CD4-positive, alpha-beta T cell (primary cell): ENCODE measurements at regions not wholly inside any gene's neighbourhood (a gene's known extent, or its start where the extent isn't known, plus 50 kb on each side); places are given as distances from the start of the nearest gene placed in this dataset.

Experiments
- ATAC-seq: fragments of 200-7000 bp; cut with Tn5 transposase; one replicate; pipeline ENCODE4 v1.10.0; 2022; ENCODE audit warnings: mild to moderate bottlenecking; ENCODE audit not compliant: poor library complexity
- CTCF ChIA-PET: fragments of 350-600 bp; sonication (Branson Sonifier 250); formaldehyde crosslinking; loops from one replicate; lab custom pipeline; 2021; ENCODE audit warnings: antibody characterized with exemption, inconsistent platforms; lab: Charles Lee
- POLR2A ChIA-PET: fragments of 350-600 bp; sonication (Branson Sonifier 250); formaldehyde crosslinking; loops from one replicate; lab custom pipeline; 2021; ENCODE audit warnings: antibody characterized with exemption, inconsistent platforms; lab: Charles Lee
- DNase-seq, 14 experiments: peaks; one replicate each; pipeline ENCODE4 v3.0.0-alpha.2; 2013 to 2020; ENCODE audit warnings: mixed read lengths in 2 of 14
- H3K27ac ChIP-seq, 2 donors: one replicate each; pipeline versions ENCODE4 v1.5.1 to v1.7.0; 2013; ENCODE audit warnings: low read length in 2 of 2, low read depth in 1 of 2, mild to moderate bottlenecking in 1 of 2
- H3K27me3 ChIP-seq, 2 experiments: 1 replicate in 1 of 2; 2 replicates in 1 of 2; pipeline versions ENCODE4 v1.6.1 to v1.7.0; 2013; ENCODE audit warnings: low read length in 2 of 2, control low read depth in 1 of 2, mild to moderate bottlenecking in 1 of 2, moderate library complexity in 1 of 2; ENCODE audit not compliant: insufficient read depth in 2 of 2, control insufficient read depth in 1 of 2
- H3K36me3 ChIP-seq: one replicate; pipeline ENCODE4 v1.6.1; 2013; ENCODE audit warnings: low read length, control low read depth; ENCODE audit not compliant: insufficient read depth
- H3K4me1 ChIP-seq: one replicate; pipeline ENCODE4 v1.6.1; 2013; ENCODE audit warnings: low read length, control low read depth; ENCODE audit not compliant: insufficient read depth
- H3K4me3 ChIP-seq: one replicate; pipeline ENCODE4 v1.5.1; 2013; ENCODE audit warnings: mild to moderate bottlenecking, low read length, moderate library complexity
- H3K9me3 ChIP-seq, 2 experiments: 1 replicate in 1 of 2; 2 replicates in 1 of 2; pipeline versions ENCODE4 v1.6.1 to v1.7.0; 2013; ENCODE audit warnings: low read length in 2 of 2, mild to moderate bottlenecking in 2 of 2, control low read depth in 1 of 2, moderate library complexity in 1 of 2; ENCODE audit not compliant: control insufficient read depth in 1 of 2, insufficient read depth in 1 of 2
- H3K27ac Mint-ChIP-seq: one replicate; pipeline ENCODE4 v1.8.0; 2020; ENCODE audit warnings: mixed read lengths
- H3K27me3 Mint-ChIP-seq: one replicate; pipeline ENCODE4 v1.8.0; 2021; ENCODE audit warnings: mixed read lengths
- H3K36me3 Mint-ChIP-seq: one replicate; pipeline ENCODE4 v1.8.0; 2021; ENCODE audit warnings: low read depth, mixed read lengths
- H3K4me1 Mint-ChIP-seq: one replicate; pipeline ENCODE4 v1.8.0; 2021; ENCODE audit warnings: low read depth, mixed read lengths
- H3K4me3 Mint-ChIP-seq: one replicate; pipeline ENCODE4 v1.8.0; 2020; ENCODE audit warnings: mild to moderate bottlenecking, mixed read lengths
- H3K9me3 Mint-ChIP-seq: one replicate; pipeline ENCODE4 v1.8.0; 2020; ENCODE audit warnings: mixed read lengths
- CTCF ChIP-seq: fragments of 200-600 bp; IDR thresholded peaks from one replicate; pipeline ENCODE4 v1.8.0; 2022; ENCODE audit warnings: antibody characterized with exemption, mild to moderate bottlenecking
- intact Hi-C, 2 experiments: fragments of 100-400 bp; cut with DNase I in 1 of 2; cut with micrococcal nuclease in 1 of 2; formaldehyde crosslinking; loops; one replicate each; pipeline versions ENCODE4 v1.15.1 to v1.9.0; 2023 to 2025; cut with DNase I, micrococcal nuclease

- intact Hi-C loops = no loop called here
- DNase-seq = no peak
- TF ChIP-seq CTCF = no peak
- Mint-ChIP-seq H3K36me3 (no peaks in the 10 kb centered on the region), H3K4me1 (no peaks in the 10 kb centered on the region), H3K9me3 (peaks cover 6% of the 10 kb centered on the region), H3K27me3 (no peaks in the 10 kb centered on the region), H3K4me3 (no peak overlapping the region), H3K27ac (no peak overlapping the region)
- no peak overlapping the region for H3K27ac ChIP-seq
- no peak overlapping the region for H3K4me3 ChIP-seq
- no peaks in the 10 kb centered on the region for H3K36me3 ChIP-seq
- H3K9me3 ChIP-seq = peaks cover 0 to 6% of the 10 kb centered on the region in 2 experiments
- no peak for ATAC-seq
- no peaks in the 10 kb centered on the region for H3K4me1 ChIP-seq
- H3K27me3 ChIP-seq = no peaks in the 10 kb centered on the region
- ChIA-PET POLR2A (no interaction called here), CTCF (no interaction called here)
Measured at GRCh38 chr13:89695343-89696257, 1651.9 kb upstream of the MIR17HG start.

- H3K9me3 ChIP-seq = peaks cover 0 to 13% of the 10 kb centered on the region in 2 experiments
- ChIA-PET CTCF (no interaction called here), POLR2A (no interaction called here)
- no peaks in the 10 kb centered on the region for H3K27me3 ChIP-seq
- H3K4me1 Mint-ChIP-seq = no peaks in the 10 kb centered on the region
- DNase-seq (no peak), ATAC-seq (no peak)
- no peaks in the 10 kb centered on the region for H3K36me3 Mint-ChIP-seq
- H3K36me3 ChIP-seq = no peaks in the 10 kb centered on the region
- no peaks in the 10 kb centered on the region for H3K27me3 Mint-ChIP-seq
- H3K4me1 ChIP-seq = no peaks in the 10 kb centered on the region
- no peak overlapping the region for H3K4me3 Mint-ChIP-seq
- no peak overlapping the region for H3K27ac ChIP-seq
- H3K9me3 Mint-ChIP-seq = peaks cover 7% of the 10 kb centered on the region
- intact Hi-C loops = no loop called here
- H3K4me3 ChIP-seq = no peak overlapping the region
- no peak overlapping the region for H3K27ac Mint-ChIP-seq
- no peak for TF ChIP-seq CTCF
Measured at GRCh38 chr13:89701913-89702312, 1645.6 kb upstream of the MIR17HG start.

DNA sequence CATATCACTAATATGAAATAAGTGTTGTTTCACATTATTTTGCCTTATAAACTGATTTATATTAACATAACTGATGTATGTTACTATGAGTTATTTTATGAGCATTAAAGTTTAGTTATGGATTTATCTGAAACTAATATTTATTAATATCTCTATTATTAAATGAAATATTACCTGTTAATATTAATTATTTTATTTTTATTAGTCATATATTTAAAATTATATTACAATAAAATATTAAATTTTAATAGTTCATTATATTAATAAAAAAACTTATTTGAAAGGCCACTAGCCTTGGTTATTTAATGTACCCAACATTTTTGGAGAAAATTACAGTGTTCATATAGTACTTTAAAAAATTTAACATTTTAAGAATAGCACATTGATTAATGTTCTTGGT is 1643.4 kb upstream of the MIR17HG start:
- no peak for TF ChIP-seq CTCF
- no peaks in the 10 kb centered on the region for H3K36me3 Mint-ChIP-seq

More for the DNA sequence above, 1643.4 kb upstream of the MIR17HG start:
- Mint-ChIP-seq H3K9me3 (peaks cover 7% of the 10 kb centered on the region), H3K27me3 (no peaks in the 10 kb centered on the region), H3K4me3 (no peak overlapping the region), H3K4me1 (no peaks in the 10 kb centered on the region), H3K27ac (no peak overlapping the region)
- intact Hi-C loops = no loop called here
- Histone ChIP-seq H3K27ac (no peak overlapping the region), H3K36me3 (no peaks in the 10 kb centered on the region), H3K9me3 (peaks cover 0 to 13% of the 10 kb centered on the region in 2 experiments), H3K27me3 (no peaks in the 10 kb centered on the region), H3K4me1 (no peaks in the 10 kb centered on the region), H3K4me3 (no peak overlapping the region)
- CTCF ChIA-PET = no interaction called here
- DNase-seq (no peak), ATAC-seq (no peak)
- POLR2A ChIA-PET = no interaction called here
